ENCODE measurements at regions not wholly inside any gene's neighbourhood (a gene's known extent, or its start where the extent isn't known, plus 50 kb on each side); places are given as distances from the start of the nearest gene placed in this dataset.

- Histone ChIP-seq H3K4me3 (no peak overlapping the region), H3K27me3 (no peaks in the 10 kb centered on the region), H3K9me3 (no peaks in the 10 kb centered on the region), H3K27ac (no peak overlapping the region), H3K36me3 (no peaks in the 10 kb centered on the region), H3K4me1 (no peaks in the 10 kb centered on the region)
- DNase-seq: no peak
- TF ChIP-seq POLR2A (IDR thresholded peaks at IDR 0.05) (no peak), CTCF (IDR thresholded peaks at IDR 0.05) (no peak)
These were observed 274.9 kb upstream of the DCBLD2 start for GRCh38 chr3:99176169-99176964.

- no peaks in the 10 kb centered on the region for H3K36me3 ChIP-seq
- H3K27me3 ChIP-seq: no peaks in the 10 kb centered on the region
- no peaks in the 10 kb centered on the region for H3K9me3 ChIP-seq
- DNase-seq: no peak
- H3K27ac ChIP-seq: no peak overlapping the region
- TF ChIP-seq CTCF (IDR thresholded peaks at IDR 0.05) (no peak), POLR2A (IDR thresholded peaks at IDR 0.05) (no peak)
- H3K4me3 ChIP-seq: no peak overlapping the region
- no peaks in the 10 kb centered on the region for H3K4me1 ChIP-seq
These were observed 273.8 kb upstream of the DCBLD2 start for GRCh38 chr3:99175276-99175812.

- Histone ChIP-seq H3K36me3 (no peaks in the 10 kb centered on the region), H3K4me3 (no peak overlapping the region), H3K27ac (no peak overlapping the region), H3K27me3 (no peaks in the 10 kb centered on the region), H3K4me1 (no peaks in the 10 kb centered on the region), H3K9me3 (no peaks in the 10 kb centered on the region)
- peak in 1 of 3 donors; percentile 54 for DNase-seq
- no peak for TF ChIP-seq POLR2A (IDR thresholded peaks at IDR 0.05)
- peak in 4 of 6 experiments; percentile 30 to 46 (median 40) for TF ChIP-seq CTCF (IDR thresholded peaks at IDR 0.05)
These were observed 271.5 kb upstream of the DCBLD2 start for GRCh38 chr3:99172736-99173657.

GRCh38 chr3:99171800-99172199 is 270.3 kb upstream of the DCBLD2 start:
- H3K9me3 ChIP-seq: no peaks in the 10 kb centered on the region
- H3K4me3 ChIP-seq: no peak overlapping the region
- H3K27ac ChIP-seq: no peak overlapping the region
- no peaks in the 10 kb centered on the region for H3K4me1 ChIP-seq
- TF ChIP-seq CTCF (IDR thresholded peaks at IDR 0.05): no peak
- TF ChIP-seq POLR2A (IDR thresholded peaks at IDR 0.05): no peak
- H3K27me3 ChIP-seq: no peaks in the 10 kb centered on the region
- no peak for DNase-seq
- no peaks in the 10 kb centered on the region for H3K36me3 ChIP-seq

- Histone ChIP-seq H3K4me1 (no peaks in the 10 kb centered on the region), H3K27ac (no peak overlapping the region), H3K4me3 (no peak overlapping the region), H3K36me3 (no peaks in the 10 kb centered on the region), H3K9me3 (no peaks in the 10 kb centered on the region), H3K27me3 (no peaks in the 10 kb centered on the region)
- peak in 1 of 3 donors; percentile 30 for DNase-seq
- TF ChIP-seq CTCF (IDR thresholded peaks at IDR 0.05) (no peak), POLR2A (IDR thresholded peaks at IDR 0.05) (no peak)
These were observed 269.5 kb upstream of the DCBLD2 start for GRCh38 chr3:99170867-99171517.

All from Peyer's patch (tissue), 4 donors.